OCI-LY3 (cell line): ENCODE measurements at regions not wholly inside any gene's neighbourhood (a gene's known extent, or its start where the extent isn't known, plus 50 kb on each side); places are given as distances from the start of the nearest gene placed in this dataset.

Experiments
- H2AFZ ChIP-seq: fragments of 200-600, 300-600 bp; shearing (Covaris generic); 2 replicates; pipeline ENCODE4 v1.6.0; 2014; ENCODE audit warnings: antibody characterized with exemption, low read depth, low read length
- H3K27ac ChIP-seq: fragments of 200-600, 300-600 bp; sonication (generic); 2 replicates; pipeline ENCODE4 v1.5.1; 2014; ENCODE audit warnings: mild to moderate bottlenecking, low read length, moderate library complexity, mixed read lengths
- H3K27me3 ChIP-seq: fragments of 200-600, 300-600 bp; sonication (generic); 2 replicates; pipeline ENCODE4 v1.6.1; 2014; ENCODE audit warnings: low read depth, low read length, mixed read lengths
- H3K36me3 ChIP-seq: fragments of 200-600, 300-600 bp; sonication (generic); replicated peaks from 2 replicates; pipeline ENCODE3; 2014; ENCODE audit warnings: low read depth, low read length, mixed read lengths
- H3K4me1 ChIP-seq: fragments of 300-600, 200-600 bp; sonication (generic); 2 replicates; pipeline ENCODE4 v1.6.1; 2014; ENCODE audit warnings: low read length, mixed read lengths
- H3K4me2 ChIP-seq: fragments of 200-600, 300-600 bp; sonication (generic); 2 replicates; pipeline ENCODE4 v1.6.1; 2014; ENCODE audit warnings: low read length, mixed read lengths
- H3K4me3 ChIP-seq: fragments of 300-600, 200-600 bp; sonication (generic); 2 replicates; pipeline ENCODE4 v1.5.1; 2014; ENCODE audit warnings: antibody characterized with exemption, mild to moderate bottlenecking, low read length, moderate library complexity
- H3K79me2 ChIP-seq: fragments of 300-600, 200-600 bp; shearing (Covaris generic); 2 replicates; pipeline ENCODE4 v1.6.1; 2014; ENCODE audit warnings: mild to moderate bottlenecking, low read length, mixed read lengths
- H3K9ac ChIP-seq: fragments of 300-600, 200-600 bp; shearing (Covaris generic); 2 replicates; pipeline ENCODE4 v1.6.0; 2014; ENCODE audit warnings: mild to moderate bottlenecking, low read length, moderate library complexity
- H3K9me3 ChIP-seq: fragments of 200-600, 300-600 bp; shearing (Covaris generic); 2 replicates; pipeline ENCODE4 v1.6.1; 2014; ENCODE audit warnings: low read length, mixed read lengths; ENCODE audit not compliant: insufficient read depth
- H4K20me1 ChIP-seq: fragments of 200-600, 300-600 bp; sonication (generic); 2 replicates; pipeline ENCODE4 v1.6.1; 2016; ENCODE audit warnings: low read length, mixed read lengths; ENCODE audit not compliant: insufficient read depth
- CTCF ChIP-seq: fragments of 200-600, 300-600 bp; sonication (generic); IDR thresholded peaks from 2 replicates; pipeline ENCODE4 v1.5.1; 2014; ENCODE audit warnings: antibody characterized with exemption, low read length, low read depth
- EZH2phosphoT487 ChIP-seq: fragments of 200-600 bp; shearing (Covaris generic); IDR thresholded peaks from 2 replicates; pipeline ENCODE4 v1.6.1; 2018; ENCODE audit warnings: antibody characterized with exemption, mixed run types, low read depth

- no peaks in the 10 kb centered on the region for H3K79me2 ChIP-seq
- H3K27me3 ChIP-seq, result no peaks in the 10 kb centered on the region
- H3K4me3 ChIP-seq, result no peak overlapping the region
- H3K9ac ChIP-seq, result no peak overlapping the region
- no peaks in the 10 kb centered on the region for H3K4me1 ChIP-seq
- H2AFZ ChIP-seq, result no peak overlapping the region
- no peak overlapping the region for H3K4me2 ChIP-seq
- no peak overlapping the region for H3K27ac ChIP-seq
- H4K20me1 ChIP-seq, result no peaks in the 10 kb centered on the region
- no peaks in the 10 kb centered on the region for H3K36me3 ChIP-seq
- H3K9me3 ChIP-seq, result no peaks in the 10 kb centered on the region
- TF ChIP-seq CTCF (no peak), EZH2phosphoT487 (no peak)
Measured at GRCh38 chr19:30783212-30783611, 411.0 kb downstream of the ZNF536 start.

- Histone ChIP-seq H2AFZ (no peak overlapping the region), H3K4me1 (no peaks in the 10 kb centered on the region), H3K4me3 (no peak overlapping the region), H3K9me3 (no peaks in the 10 kb centered on the region), H3K79me2 (no peaks in the 10 kb centered on the region), H3K27me3 (no peaks in the 10 kb centered on the region), H3K4me2 (no peak overlapping the region), H3K27ac (no peak overlapping the region), H3K9ac (no peak overlapping the region), H4K20me1 (no peaks in the 10 kb centered on the region), H3K36me3 (no peaks in the 10 kb centered on the region)
- TF ChIP-seq EZH2phosphoT487, result no peak
- TF ChIP-seq CTCF, result no peak
Measured at GRCh38 chr19:30781519-30781918, 409.3 kb downstream of the ZNF536 start.

- no peak overlapping the region for H3K4me3 ChIP-seq
- no peaks in the 10 kb centered on the region for H3K27me3 ChIP-seq
- no peaks in the 10 kb centered on the region for H3K9me3 ChIP-seq
- no peaks in the 10 kb centered on the region for H3K36me3 ChIP-seq
- no peak for TF ChIP-seq EZH2phosphoT487
- TF ChIP-seq CTCF, result no peak
- no peak overlapping the region for H3K9ac ChIP-seq
- no peak overlapping the region for H3K27ac ChIP-seq
- H3K4me2 ChIP-seq, result no peak overlapping the region
- no peaks in the 10 kb centered on the region for H3K79me2 ChIP-seq
- H2AFZ ChIP-seq, result no peak overlapping the region
- H4K20me1 ChIP-seq, result no peaks in the 10 kb centered on the region
- no peaks in the 10 kb centered on the region for H3K4me1 ChIP-seq
Measured at GRCh38 chr19:30781047-30781446, 408.9 kb downstream of the ZNF536 start.

- H3K9me3 ChIP-seq, result no peaks in the 10 kb centered on the region
- no peaks in the 10 kb centered on the region for H3K36me3 ChIP-seq
- no peak overlapping the region for H3K4me3 ChIP-seq
- H3K9ac ChIP-seq, result no peak overlapping the region
- H2AFZ ChIP-seq, result no peak overlapping the region
- H3K79me2 ChIP-seq, result no peaks in the 10 kb centered on the region
- no peaks in the 10 kb centered on the region for H3K4me1 ChIP-seq
- no peak overlapping the region for H3K27ac ChIP-seq
- H3K4me2 ChIP-seq, result no peak overlapping the region
- TF ChIP-seq EZH2phosphoT487 (no peak), CTCF (no peak)
- H4K20me1 ChIP-seq, result no peaks in the 10 kb centered on the region
- H3K27me3 ChIP-seq, result no peaks in the 10 kb centered on the region
Measured at GRCh38 chr19:30780456-30780855, 408.3 kb downstream of the ZNF536 start.
